ENCODE measurements at regions not wholly inside any gene's neighbourhood (a gene's known extent, or its start where the extent isn't known, plus 50 kb on each side); places are given as distances from the start of the nearest gene placed in this dataset.

- TF ChIP-seq NR2F2 (IDR thresholded peaks at IDR 0.05) (no peak), CTCF (IDR thresholded peaks at IDR 0.05; ENCODE audit: low read depth, low read length, missing input control) (no peak), JUND (IDR thresholded peaks at IDR 0.05) (no peak), TAF1 (conservative IDR thresholded peaks at IDR 0.05) (no peak), ATF3 (IDR thresholded peaks at IDR 0.05) (no peak), ZBTB33 (IDR thresholded peaks at IDR 0.05) (no peak), EGR1 (IDR thresholded peaks at IDR 0.05; ENCODE audit: low read depth in 2 of 2) (no peak), REST (IDR thresholded peaks at IDR 0.05) (no peak), RAD21 (IDR thresholded peaks at IDR 0.05) (no peak), MAX (IDR thresholded peaks at IDR 0.05) (no peak)
These were observed 195.6 kb downstream of the RPLP1 start for GRCh38 chr15:69648212-69648611.

Data from liver (tissue), 3 donors.